Thyroid gland (tissue), 4 donors: ENCODE measurements at regions not wholly inside any gene's neighbourhood (a gene's known extent, or its start where the extent isn't known, plus 50 kb on each side); places are given as distances from the start of the nearest gene placed in this dataset.

ENCODE experiments used
- CTCF ChIP-seq, 6 experiments: fragments of 200-600 bp in 3 of 6; fragments of 450-650 bp in 3 of 6; sonication (generic) in 3 of 6; IDR thresholded peaks; one replicate each; pipeline ENCODE4 v1.5.1; 2016 to 2019; ENCODE audit warnings: antibody characterized with exemption in 6 of 6, mild to moderate bottlenecking in 2 of 6, inconsistent platforms in 1 of 6, moderate library complexity in 1 of 6
- POLR2A ChIP-seq, 2 donors: fragments of 450-650 bp; IDR thresholded peaks; one replicate each; pipeline ENCODE4 v1.6.1; 2017; ENCODE audit warnings: antibody characterized with exemption in 2 of 2, mild to moderate bottlenecking in 2 of 2, moderate library complexity in 1 of 2

- TF ChIP-seq CTCF (IDR thresholded peaks at IDR 0.05): no peak
- no peak for TF ChIP-seq POLR2A (IDR thresholded peaks at IDR 0.05)
These were observed 170.9 kb upstream of the CPEB2 start for GRCh38 chr4:14831416-14831815.
